ENCODE measurements at regions not wholly inside any gene's neighbourhood (a gene's known extent, or its start where the extent isn't known, plus 50 kb on each side); places are given as distances from the start of the nearest gene placed in this dataset.

DNA sequence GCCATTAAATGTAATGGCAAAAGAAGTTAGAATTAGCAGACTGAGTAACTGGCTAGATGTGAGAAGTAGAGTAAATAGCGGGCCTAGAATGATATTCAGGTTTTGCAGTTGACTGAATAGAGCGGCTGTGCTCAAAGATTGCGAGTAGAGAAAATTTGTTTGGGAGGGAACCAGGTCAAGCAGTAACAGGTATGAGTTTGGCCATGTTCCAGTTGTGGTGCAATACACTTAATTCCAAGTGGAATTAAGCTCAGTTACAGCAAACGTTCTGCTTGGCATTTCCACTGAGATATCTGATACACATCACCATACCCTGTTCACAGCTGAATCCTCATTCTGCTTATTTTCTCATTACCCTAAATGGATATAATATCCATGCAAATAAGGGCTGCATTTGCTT lies 1382.9 kb downstream of the MRPL39 start:
- H3K27ac ChIP-seq, result no peak overlapping the region
- H3K27me3 ChIP-seq, result no peaks in the 10 kb centered on the region
- no peak overlapping the region for H3K4me3 ChIP-seq
- no peaks in the 10 kb centered on the region for H3K36me3 ChIP-seq (replicated peaks in 1 of 2; ENCODE audit: insufficient read depth in 1 of 2, low read depth in 2 of 2)
- no peak for DNase-seq
- no peaks in the 10 kb centered on the region for H3K4me1 ChIP-seq
- intact Hi-C loops (cut with DNase I), result no loop called here
- H3K9me3 ChIP-seq, result no peaks in the 10 kb centered on the region
- WGBS, 2 donors, result 43 to 49% methylated on average over 4 of the region's 4 CpGs
- no peak for TF ChIP-seq POLR2A (IDR thresholded peaks at IDR 0.05)
- TF ChIP-seq, protein P1, sequence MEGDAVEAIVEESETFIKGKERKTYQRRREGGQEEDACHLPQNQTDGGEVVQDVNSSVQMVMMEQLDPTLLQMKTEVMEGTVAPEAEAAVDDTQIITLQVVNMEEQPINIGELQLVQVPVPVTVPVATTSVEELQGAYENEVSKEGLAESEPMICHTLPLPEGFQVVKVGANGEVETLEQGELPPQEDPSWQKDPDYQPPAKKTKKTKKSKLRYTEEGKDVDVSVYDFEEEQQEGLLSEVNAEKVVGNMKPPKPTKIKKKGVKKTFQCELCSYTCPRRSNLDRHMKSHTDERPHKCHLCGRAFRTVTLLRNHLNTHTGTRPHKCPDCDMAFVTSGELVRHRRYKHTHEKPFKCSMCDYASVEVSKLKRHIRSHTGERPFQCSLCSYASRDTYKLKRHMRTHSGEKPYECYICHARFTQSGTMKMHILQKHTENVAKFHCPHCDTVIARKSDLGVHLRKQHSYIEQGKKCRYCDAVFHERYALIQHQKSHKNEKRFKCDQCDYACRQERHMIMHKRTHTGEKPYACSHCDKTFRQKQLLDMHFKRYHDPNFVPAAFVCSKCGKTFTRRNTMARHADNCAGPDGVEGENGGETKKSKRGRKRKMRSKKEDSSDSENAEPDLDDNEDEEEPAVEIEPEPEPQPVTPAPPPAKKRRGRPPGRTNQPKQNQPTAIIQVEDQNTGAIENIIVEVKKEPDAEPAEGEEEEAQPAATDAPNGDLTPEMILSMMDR (IDR thresholded peaks at IDR 0.05), result no peak
- no peak for ATAC-seq

DNA sequence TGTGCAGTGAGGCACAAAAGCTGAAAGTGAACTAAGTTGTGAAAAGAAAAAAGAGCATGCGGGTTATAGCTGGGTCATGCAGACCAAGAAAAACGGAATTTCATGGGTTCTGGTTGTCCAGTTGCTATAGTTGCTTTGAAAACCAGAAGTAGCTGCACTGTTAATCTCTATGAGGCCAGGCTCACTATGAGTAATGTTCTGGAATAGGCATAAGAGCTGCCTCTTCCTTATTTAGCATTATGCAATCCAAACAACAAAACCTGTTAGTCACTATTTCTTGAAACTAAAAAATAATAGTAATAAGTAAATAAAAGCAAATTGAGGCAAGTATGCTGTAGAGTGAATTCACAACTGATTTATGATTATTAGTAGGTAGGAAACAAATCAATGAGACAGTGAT lies 1383.7 kb downstream of the MRPL39 start:
- Histone ChIP-seq H3K4me1 (no peaks in the 10 kb centered on the region), H3K4me3 (no peak overlapping the region), H3K27ac (no peak overlapping the region), H3K27me3 (no peaks in the 10 kb centered on the region), H3K9me3 (no peaks in the 10 kb centered on the region), H3K36me3 (replicated peaks in 1 of 2; ENCODE audit: insufficient read depth in 1 of 2, low read depth in 2 of 2) (no peaks in the 10 kb centered on the region)
- WGBS, 2 donors, result 54 to 58% methylated on average over 2 of the region's 2 CpGs
- intact Hi-C loops (cut with DNase I), result no loop called here
- TF ChIP-seq, protein P1 (IDR thresholded peaks at IDR 0.05), result no peak
- TF ChIP-seq POLR2A (IDR thresholded peaks at IDR 0.05), result no peak
- ATAC-seq, result no peak
- DNase-seq, result no peak

DNA sequence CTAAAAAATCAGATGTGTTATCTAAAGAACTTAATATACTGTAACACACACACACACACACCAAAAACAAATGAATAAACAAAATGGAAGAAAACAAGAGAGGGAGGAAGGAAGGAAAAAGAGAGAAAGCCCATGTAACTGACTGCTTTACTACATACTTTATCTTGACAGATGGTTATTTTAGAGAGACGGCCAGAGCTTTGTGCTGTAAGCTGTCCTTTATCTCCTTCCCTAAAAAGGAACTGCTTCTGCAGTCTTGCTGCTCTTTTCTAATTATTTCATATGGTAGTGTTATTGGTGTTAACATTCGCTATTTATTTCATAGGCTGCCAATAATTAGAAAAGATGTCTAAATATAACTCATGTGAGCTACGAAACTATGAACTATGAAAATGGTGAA lies 1384.6 kb downstream of the MRPL39 start:
- no peak for DNase-seq
- TF ChIP-seq, protein P1 (IDR thresholded peaks at IDR 0.05), result no peak
- intact Hi-C loops (cut with DNase I), result no loop called here
- Histone ChIP-seq H3K36me3 (replicated peaks in 1 of 2; ENCODE audit: insufficient read depth in 1 of 2, low read depth in 2 of 2) (no peaks in the 10 kb centered on the region), H3K4me3 (no peak overlapping the region), H3K27me3 (no peaks in the 10 kb centered on the region), H3K27ac (no peak overlapping the region), H3K4me1 (no peaks in the 10 kb centered on the region), H3K9me3 (no peaks in the 10 kb centered on the region)
- no peak for ATAC-seq
- 63 to 67% methylated on average over 3 of the region's 3 CpGs for WGBS, 2 donors

DNA sequence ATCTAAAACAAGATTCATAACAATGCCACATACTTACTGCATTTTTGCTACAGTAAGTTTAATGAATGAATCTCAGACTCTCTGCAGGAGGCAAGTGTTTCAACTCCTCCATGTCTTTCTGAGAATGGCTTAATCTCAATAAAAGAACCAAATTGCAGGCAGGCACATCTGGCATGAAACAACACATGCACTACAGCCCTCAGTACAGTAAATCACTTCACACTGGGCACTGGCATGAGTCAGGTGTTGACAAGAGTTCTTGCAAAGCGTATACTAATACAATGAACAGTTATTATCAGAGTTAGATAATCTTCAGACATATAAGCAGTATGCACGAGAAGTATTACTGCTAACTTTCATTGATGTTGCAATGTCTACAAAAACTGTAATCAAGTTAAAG lies 1386.8 kb downstream of the MRPL39 start:
- WGBS, 2 donors, result 47 to 63% methylated on average over 2 of the region's 2 CpGs
- H3K4me3 ChIP-seq, result no peak overlapping the region
- ATAC-seq (no peak), DNase-seq (no peak)
- no peaks in the 10 kb centered on the region for H3K27me3 ChIP-seq
- no peaks in the 10 kb centered on the region for H3K4me1 ChIP-seq
- no peaks in the 10 kb centered on the region for H3K9me3 ChIP-seq
- TF ChIP-seq, protein P1 (IDR thresholded peaks at IDR 0.05), result no peak
- TF ChIP-seq POLR2A (IDR thresholded peaks at IDR 0.05), result no peak
- no peaks in the 10 kb centered on the region for H3K36me3 ChIP-seq (replicated peaks in 1 of 2; ENCODE audit: insufficient read depth in 1 of 2, low read depth in 2 of 2)
- H3K27ac ChIP-seq, result no peak overlapping the region
- intact Hi-C loops (cut with DNase I), result no loop called here

DNA sequence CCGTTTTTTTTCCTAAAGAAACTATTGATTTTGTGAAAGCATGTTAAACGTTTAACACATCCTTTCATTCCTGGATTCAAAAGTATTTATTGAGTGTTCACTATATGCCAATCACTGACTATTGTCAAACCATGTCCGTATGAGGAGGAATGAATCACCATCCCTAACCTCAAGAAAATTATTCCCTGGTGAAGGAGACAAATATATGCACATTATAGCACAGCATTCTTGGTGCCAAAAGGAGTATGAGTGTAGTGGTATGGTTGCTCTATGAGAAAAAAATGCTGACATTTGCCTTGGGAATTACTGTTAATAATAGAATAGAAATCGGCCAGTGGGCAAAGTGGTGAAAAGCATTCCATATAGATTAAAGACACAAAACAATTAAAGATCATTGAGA lies 1390.1 kb downstream of the MRPL39 start:
- Histone ChIP-seq H3K4me1 (no peaks in the 10 kb centered on the region), H3K36me3 (replicated peaks in 1 of 2; ENCODE audit: insufficient read depth in 1 of 2, low read depth in 2 of 2) (no peaks in the 10 kb centered on the region), H3K27ac (no peak overlapping the region), H3K9me3 (no peaks in the 10 kb centered on the region), H3K27me3 (no peaks in the 10 kb centered on the region), H3K4me3 (no peak overlapping the region)
- intact Hi-C loops (cut with DNase I), result no loop called here
- ATAC-seq (no peak), DNase-seq (no peak)
- no peak for TF ChIP-seq POLR2A (IDR thresholded peaks at IDR 0.05)
- TF ChIP-seq, protein P1 (IDR thresholded peaks at IDR 0.05), result no peak
- 17 to 26% methylated on average over 4 of the region's 4 CpGs for WGBS, 2 donors

All from body of pancreas (tissue), 4 donors.